ENCODE measurements at regions not wholly inside any gene's neighbourhood (a gene's known extent, or its start where the extent isn't known, plus 50 kb on each side); places are given as distances from the start of the nearest gene placed in this dataset.
"Not testable (repeated sequence)": the region's sequence is repeated elsewhere in the genome, so short reads cannot be mapped to it uniquely, and the experiment has no call there.

DNA sequence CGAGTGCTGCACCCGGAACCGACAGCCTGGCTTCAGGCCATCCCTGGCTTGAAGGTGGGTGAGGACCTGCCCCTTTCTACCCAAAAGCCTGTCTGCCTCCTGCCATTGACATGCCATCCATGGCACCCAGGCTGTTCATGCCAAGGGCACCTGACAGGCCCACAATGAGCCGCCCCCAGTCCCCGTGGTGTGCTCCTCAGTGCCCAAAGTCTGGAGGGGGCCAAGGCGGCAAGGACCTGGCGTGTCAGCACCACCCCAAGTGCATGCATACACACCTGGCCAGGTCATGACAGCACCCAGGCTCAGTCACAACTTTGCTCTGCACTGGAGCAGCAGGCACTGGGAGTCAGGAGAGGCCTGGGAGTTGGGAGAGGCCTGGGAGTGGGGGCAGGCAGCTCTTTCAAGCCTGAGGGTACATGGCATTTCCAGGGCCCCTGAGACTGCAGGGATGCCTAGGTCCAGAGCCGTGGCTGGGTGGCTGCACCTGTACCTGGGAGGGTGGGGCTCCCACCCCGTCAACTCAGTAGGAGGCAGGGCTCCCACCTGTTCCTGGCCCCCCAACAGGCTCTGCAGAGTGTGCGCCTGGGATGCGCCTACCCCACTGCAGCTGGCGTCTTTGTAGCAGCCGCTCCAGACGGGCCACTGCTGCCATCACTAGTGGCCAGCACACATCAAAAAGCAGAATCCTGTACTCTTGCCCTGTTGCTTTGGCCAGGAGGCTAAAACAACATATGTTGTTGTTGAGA is 71.7 kb downstream of the ZNF467 start:
- Histone ChIP-seq H3K9me3 (ENCODE audit: control insufficient read depth, low read depth, low read length) (no peaks in the 10 kb centered on the region), H3K9ac (ENCODE audit: control insufficient read depth, extremely low read depth, insufficient read depth, low read length) (no peak overlapping the region), H3K9me1 (ENCODE audit: control insufficient read depth, extremely low read depth, insufficient read depth, low read length) (no peaks in the 10 kb centered on the region), H3K4me3 (ENCODE audit: control insufficient read depth in 2 of 3, extremely low read depth in 1 of 3, insufficient read depth in 2 of 3, low read depth in 1 of 3, low read length in 3 of 3) (no peak overlapping the region), H4K20me1 (ENCODE audit: control insufficient read depth, extremely low read depth, insufficient read depth, low read length) (no peaks in the 10 kb centered on the region), H3K4me1 (ENCODE audit: control insufficient read depth, extremely low read depth, insufficient read depth, low read length) (no peaks in the 10 kb centered on the region), H3K27me3 (ENCODE audit: control insufficient read depth, extremely low read depth, insufficient read depth, low read length) (no peaks in the 10 kb centered on the region), H3K27ac (ENCODE audit: control insufficient read depth, insufficient read depth, low read length) (no peak overlapping the region), H2AFZ (ENCODE audit: control insufficient read depth, low read length) (no peak overlapping the region), H3K4me2 (ENCODE audit: control insufficient read depth, extremely low read depth, insufficient read depth, low read depth, low read length) (no peak overlapping the region), H3K36me3 (ENCODE audit: control insufficient read depth in 2 of 2, extremely low read depth in 1 of 2, insufficient read depth in 2 of 2, low read length in 2 of 2) (no peaks in the 10 kb centered on the region), H3K79me2 (ENCODE audit: control insufficient read depth, insufficient read depth, low read length) (no peaks in the 10 kb centered on the region)
- FAIRE-seq (no peak), DNase-seq (ENCODE audit: low read depth, low spot score) (no peak)
- TF ChIP-seq EZH2 (IDR thresholded peaks at IDR 0.05; ENCODE audit: low read length), result no peak
- TF ChIP-seq, protein P1, sequence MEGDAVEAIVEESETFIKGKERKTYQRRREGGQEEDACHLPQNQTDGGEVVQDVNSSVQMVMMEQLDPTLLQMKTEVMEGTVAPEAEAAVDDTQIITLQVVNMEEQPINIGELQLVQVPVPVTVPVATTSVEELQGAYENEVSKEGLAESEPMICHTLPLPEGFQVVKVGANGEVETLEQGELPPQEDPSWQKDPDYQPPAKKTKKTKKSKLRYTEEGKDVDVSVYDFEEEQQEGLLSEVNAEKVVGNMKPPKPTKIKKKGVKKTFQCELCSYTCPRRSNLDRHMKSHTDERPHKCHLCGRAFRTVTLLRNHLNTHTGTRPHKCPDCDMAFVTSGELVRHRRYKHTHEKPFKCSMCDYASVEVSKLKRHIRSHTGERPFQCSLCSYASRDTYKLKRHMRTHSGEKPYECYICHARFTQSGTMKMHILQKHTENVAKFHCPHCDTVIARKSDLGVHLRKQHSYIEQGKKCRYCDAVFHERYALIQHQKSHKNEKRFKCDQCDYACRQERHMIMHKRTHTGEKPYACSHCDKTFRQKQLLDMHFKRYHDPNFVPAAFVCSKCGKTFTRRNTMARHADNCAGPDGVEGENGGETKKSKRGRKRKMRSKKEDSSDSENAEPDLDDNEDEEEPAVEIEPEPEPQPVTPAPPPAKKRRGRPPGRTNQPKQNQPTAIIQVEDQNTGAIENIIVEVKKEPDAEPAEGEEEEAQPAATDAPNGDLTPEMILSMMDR (optimal IDR thresholded peaks at IDR 0.05 in 1 of 3, IDR thresholded peaks at IDR 0.05 in 1 of 3, conservative IDR thresholded peaks at IDR 0.05 in 1 of 3; ENCODE audit: extremely low read depth in 1 of 3, insufficient read depth in 2 of 3, low read length in 3 of 3), result no peak
- dilution Hi-C loops (cut with MboI; ENCODE audit: extremely low pct_ligation_motif_present, low sequenced_read_pairs), result no loop called here

DNA sequence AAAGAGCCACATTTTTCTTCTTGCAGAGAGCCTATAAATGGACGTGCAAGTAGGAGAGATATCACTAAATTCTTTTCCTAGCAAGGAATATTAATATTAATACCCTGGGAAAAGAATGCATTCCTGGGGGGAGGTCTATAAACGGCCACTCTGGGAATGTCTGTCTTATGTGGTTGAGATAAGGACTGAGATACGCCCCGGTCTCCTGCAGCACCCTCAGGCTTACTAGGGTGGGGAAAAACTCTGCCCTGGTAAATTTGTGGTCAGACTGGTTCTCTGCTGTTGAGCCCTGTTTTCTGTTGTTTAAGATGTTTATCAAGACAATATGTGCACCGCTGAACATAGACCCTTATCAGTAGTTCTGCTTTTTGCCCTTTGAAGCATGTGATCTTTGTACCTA is 75.6 kb downstream of the ZNF467 start:
- H3K4me3 ChIP-seq (ENCODE audit: control insufficient read depth in 2 of 3, extremely low read depth in 1 of 3, insufficient read depth in 2 of 3, low read depth in 1 of 3, low read length in 3 of 3); H3K79me2 ChIP-seq (ENCODE audit: control insufficient read depth, insufficient read depth, low read length); H2AFZ ChIP-seq (ENCODE audit: control insufficient read depth, low read length); H3K9me1 ChIP-seq (ENCODE audit: control insufficient read depth, extremely low read depth, insufficient read depth, low read length); H4K20me1 ChIP-seq (ENCODE audit: control insufficient read depth, extremely low read depth, insufficient read depth, low read length); H3K27ac ChIP-seq (ENCODE audit: control insufficient read depth, insufficient read depth, low read length); H3K9ac ChIP-seq (ENCODE audit: control insufficient read depth, extremely low read depth, insufficient read depth, low read length); H3K9me3 ChIP-seq (ENCODE audit: control insufficient read depth, low read depth, low read length); H3K4me2 ChIP-seq (ENCODE audit: control insufficient read depth, extremely low read depth, insufficient read depth, low read depth, low read length); H3K36me3 ChIP-seq (ENCODE audit: control insufficient read depth in 2 of 2, extremely low read depth in 1 of 2, insufficient read depth in 2 of 2, low read length in 2 of 2); H3K27me3 ChIP-seq (ENCODE audit: control insufficient read depth, extremely low read depth, insufficient read depth, low read length); H3K4me1 ChIP-seq (ENCODE audit: control insufficient read depth, extremely low read depth, insufficient read depth, low read length); dilution Hi-C loops (cut with MboI; ENCODE audit: extremely low pct_ligation_motif_present, low sequenced_read_pairs); DNase-seq (ENCODE audit: low read depth, low spot score); FAIRE-seq: not testable (repeated sequence)

DNA sequence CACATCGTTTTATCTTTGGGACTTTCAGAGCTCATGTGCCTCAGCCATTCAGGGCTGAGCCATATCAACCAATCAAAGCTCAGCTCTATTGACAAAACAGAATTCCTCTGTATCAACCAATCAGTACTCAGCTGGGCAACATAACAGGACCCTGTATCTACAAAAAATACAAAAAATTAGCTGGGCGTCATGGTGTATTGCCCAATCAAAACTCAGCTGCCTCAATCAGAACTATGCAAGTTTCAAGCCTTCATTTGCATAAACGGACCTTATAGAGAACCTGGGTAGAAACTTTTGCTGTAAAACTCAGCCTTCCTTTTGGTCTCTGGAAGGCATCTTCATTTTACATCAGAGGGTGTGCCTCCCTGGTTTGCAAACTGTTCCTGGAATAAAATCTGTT is 77.1 kb downstream of the ZNF467 start:
- DNase-seq (ENCODE audit: low read depth, low spot score) (no peak), FAIRE-seq (no peak)
- no peaks in the 10 kb centered on the region for H4K20me1 ChIP-seq (ENCODE audit: control insufficient read depth, extremely low read depth, insufficient read depth, low read length)
- dilution Hi-C loops (cut with MboI; ENCODE audit: extremely low pct_ligation_motif_present, low sequenced_read_pairs), result no loop called here
- H3K27me3 ChIP-seq (ENCODE audit: control insufficient read depth, extremely low read depth, insufficient read depth, low read length), result peaks cover 13% of the 10 kb centered on the region
- no peaks in the 10 kb centered on the region for H3K36me3 ChIP-seq (ENCODE audit: control insufficient read depth in 2 of 2, extremely low read depth in 1 of 2, insufficient read depth in 2 of 2, low read length in 2 of 2)
- H3K9me1 ChIP-seq (ENCODE audit: control insufficient read depth, extremely low read depth, insufficient read depth, low read length), result no peaks in the 10 kb centered on the region
- no peaks in the 10 kb centered on the region for H3K4me1 ChIP-seq (ENCODE audit: control insufficient read depth, extremely low read depth, insufficient read depth, low read length)
- no peaks in the 10 kb centered on the region for H3K79me2 ChIP-seq (ENCODE audit: control insufficient read depth, insufficient read depth, low read length)
- TF ChIP-seq, protein P1 (optimal IDR thresholded peaks at IDR 0.05 in 1 of 3, IDR thresholded peaks at IDR 0.05 in 1 of 3, conservative IDR thresholded peaks at IDR 0.05 in 1 of 3; ENCODE audit: extremely low read depth in 1 of 3, insufficient read depth in 2 of 3, low read length in 3 of 3), result no peak
- TF ChIP-seq EZH2 (IDR thresholded peaks at IDR 0.05; ENCODE audit: low read length), result no peak
- no peak overlapping the region for H3K27ac ChIP-seq (ENCODE audit: control insufficient read depth, insufficient read depth, low read length)
- H3K4me2 ChIP-seq (ENCODE audit: control insufficient read depth, extremely low read depth, insufficient read depth, low read depth, low read length), result no peak overlapping the region
- no peak overlapping the region for H2AFZ ChIP-seq (ENCODE audit: control insufficient read depth, low read length)
- H3K4me3 ChIP-seq (ENCODE audit: control insufficient read depth in 2 of 3, extremely low read depth in 1 of 3, insufficient read depth in 2 of 3, low read depth in 1 of 3, low read length in 3 of 3), result no peak overlapping the region
- H3K9ac ChIP-seq (ENCODE audit: control insufficient read depth, extremely low read depth, insufficient read depth, low read length), result no peak overlapping the region
- no peaks in the 10 kb centered on the region for H3K9me3 ChIP-seq (ENCODE audit: control insufficient read depth, low read depth, low read length)
